ENCODE measurements at regions not wholly inside any gene's neighbourhood (a gene's known extent, or its start where the extent isn't known, plus 50 kb on each side); places are given as distances from the start of the nearest gene placed in this dataset.

GRCh38 chr13:54317722-54318121 is 1289.1 kb downstream of the OLFM4 start:
- H3K4me3 Mint-ChIP-seq (ENCODE audit: unreplicated experiment) = no peak overlapping the region
- BruUV-seq (replicated peaks) = no TSS peak
- ChIA-PET CTCF (interaction anchor here (0.5 kb wide), 1 partner anchor 1892 kb away, joined by 5 read pairs; no protein-coding TSS in a partner anchor), POLR2A (interaction anchor here (0.6 kb wide), 1 partner anchor 73 kb away, joined by 3 read pairs; no protein-coding TSS in a partner anchor)
- H3K27ac Mint-ChIP-seq (ENCODE audit: low read depth, unreplicated experiment) = no peak overlapping the region
- no peaks in the 10 kb centered on the region for H3K36me3 Mint-ChIP-seq (ENCODE audit: insufficient read depth, unreplicated experiment)
- TF ChIP-seq CTCF (IDR thresholded peaks at IDR 0.05; ENCODE audit: unreplicated experiment) = no peak
- DNase-seq (ENCODE audit: unreplicated experiment) = no peak
- H3K4me1 Mint-ChIP-seq (ENCODE audit: insufficient read depth, unreplicated experiment) = no peaks in the 10 kb centered on the region
- H3K27me3 Mint-ChIP-seq (ENCODE audit: insufficient read depth, unreplicated experiment) = no peaks in the 10 kb centered on the region
- peaks cover 8% of the 10 kb centered on the region for H3K9me3 Mint-ChIP-seq (ENCODE audit: unreplicated experiment)
- intact Hi-C loops (cut with micrococcal nuclease) = no loop called here

GRCh38 chr13:54337540-54337939 is 1308.9 kb downstream of the OLFM4 start:
- intact Hi-C loops (cut with micrococcal nuclease) = no loop called here
- H3K36me3 Mint-ChIP-seq (ENCODE audit: insufficient read depth, unreplicated experiment) = no peaks in the 10 kb centered on the region
- CTCF ChIA-PET = interaction anchor here (0.6 to 0.8 kb wide), 2 partner anchors 8 to 33 kb away, joined by 3 to 5 read pairs; no protein-coding TSS in a partner anchor
- BruUV-seq (replicated peaks) = no TSS peak
- DNase-seq (ENCODE audit: unreplicated experiment) = no peak
- no peak overlapping the region for H3K4me3 Mint-ChIP-seq (ENCODE audit: unreplicated experiment)
- no peaks in the 10 kb centered on the region for H3K4me1 Mint-ChIP-seq (ENCODE audit: insufficient read depth, unreplicated experiment)
- H3K27ac Mint-ChIP-seq (ENCODE audit: low read depth, unreplicated experiment) = no peak overlapping the region
- POLR2A ChIA-PET = no interaction called here
- no peak for TF ChIP-seq CTCF (IDR thresholded peaks at IDR 0.05; ENCODE audit: unreplicated experiment)
- no peaks in the 10 kb centered on the region for H3K9me3 Mint-ChIP-seq (ENCODE audit: unreplicated experiment)
- H3K27me3 Mint-ChIP-seq (ENCODE audit: insufficient read depth, unreplicated experiment) = no peaks in the 10 kb centered on the region

GRCh38 chr13:54347531-54347930 is 1318.9 kb downstream of the OLFM4 start:
- Mint-ChIP-seq H3K27me3 (ENCODE audit: insufficient read depth, unreplicated experiment) (no peaks in the 10 kb centered on the region), H3K4me3 (ENCODE audit: unreplicated experiment) (no peak overlapping the region), H3K9me3 (ENCODE audit: unreplicated experiment) (no peaks in the 10 kb centered on the region), H3K27ac (ENCODE audit: low read depth, unreplicated experiment) (no peak overlapping the region), H3K36me3 (ENCODE audit: insufficient read depth, unreplicated experiment) (no peaks in the 10 kb centered on the region), H3K4me1 (ENCODE audit: insufficient read depth, unreplicated experiment) (no peaks in the 10 kb centered on the region)
- BruUV-seq (replicated peaks) = no TSS peak
- intact Hi-C loops (cut with micrococcal nuclease) = no loop called here
- TF ChIP-seq CTCF (IDR thresholded peaks at IDR 0.05; ENCODE audit: unreplicated experiment) = no peak
- ChIA-PET POLR2A (no interaction called here), CTCF (no interaction called here)
- DNase-seq (ENCODE audit: unreplicated experiment) = no peak

- no peaks in the 10 kb centered on the region for H3K27me3 Mint-ChIP-seq (ENCODE audit: insufficient read depth, unreplicated experiment)
- H3K27ac Mint-ChIP-seq (ENCODE audit: low read depth, unreplicated experiment) = no peak overlapping the region
- no TSS peak for BruUV-seq (replicated peaks)
- no peak overlapping the region for H3K4me3 Mint-ChIP-seq (ENCODE audit: unreplicated experiment)
- ChIA-PET POLR2A (no interaction called here), CTCF (interaction anchor here (0.7 kb wide), 1 partner anchor 185 kb away, joined by 5 read pairs; no protein-coding TSS in a partner anchor)
- no peaks in the 10 kb centered on the region for H3K4me1 Mint-ChIP-seq (ENCODE audit: insufficient read depth, unreplicated experiment)
- H3K36me3 Mint-ChIP-seq (ENCODE audit: insufficient read depth, unreplicated experiment) = no peaks in the 10 kb centered on the region
- no peaks in the 10 kb centered on the region for H3K9me3 Mint-ChIP-seq (ENCODE audit: unreplicated experiment)
- intact Hi-C loops (cut with micrococcal nuclease) = no loop called here
- no peak for TF ChIP-seq CTCF (IDR thresholded peaks at IDR 0.05; ENCODE audit: unreplicated experiment)
- DNase-seq (ENCODE audit: unreplicated experiment) = no peak
Observed at GRCh38 chr13:54356209-54356608, 1327.6 kb downstream of the OLFM4 start.

Measured in MCF 10A (cell line).